ENCODE measurements at regions not wholly inside any gene's neighbourhood (a gene's known extent, or its start where the extent isn't known, plus 50 kb on each side); places are given as distances from the start of the nearest gene placed in this dataset.

DNA sequence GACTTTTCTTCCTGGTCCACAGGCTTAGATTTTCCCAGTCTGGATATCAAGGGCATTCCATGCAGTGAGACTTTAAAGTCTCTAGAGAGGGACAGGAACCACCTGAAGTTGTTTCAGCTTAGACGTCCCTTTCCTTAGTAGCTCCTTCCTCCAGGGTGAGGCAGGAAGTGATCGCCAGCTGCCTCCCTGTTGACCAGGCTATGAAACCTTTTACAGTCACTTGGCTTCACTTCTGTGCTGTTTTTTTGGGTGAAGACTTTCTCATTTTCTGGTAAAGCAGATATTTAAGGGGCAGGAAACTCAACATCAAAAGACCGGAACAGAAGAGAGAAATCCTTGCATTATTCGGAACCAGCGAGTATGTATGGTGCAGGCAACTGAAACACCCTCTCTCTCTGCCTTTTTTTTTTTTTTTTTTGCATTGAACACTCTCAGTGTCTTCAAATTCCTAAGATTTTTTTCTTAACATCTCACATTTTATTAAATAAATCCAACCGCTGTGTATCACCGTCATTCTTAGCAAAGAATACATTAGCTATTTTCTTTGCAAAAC is 234.6 kb upstream of the IRF2BP2 start:
- Histone ChIP-seq H3K27ac (ENCODE audit: low read length) (no peak overlapping the region), H3K9ac (ENCODE audit: low read length) (no peak overlapping the region), H3K4me3 (ENCODE audit: low read length) (no peak overlapping the region)

DNA sequence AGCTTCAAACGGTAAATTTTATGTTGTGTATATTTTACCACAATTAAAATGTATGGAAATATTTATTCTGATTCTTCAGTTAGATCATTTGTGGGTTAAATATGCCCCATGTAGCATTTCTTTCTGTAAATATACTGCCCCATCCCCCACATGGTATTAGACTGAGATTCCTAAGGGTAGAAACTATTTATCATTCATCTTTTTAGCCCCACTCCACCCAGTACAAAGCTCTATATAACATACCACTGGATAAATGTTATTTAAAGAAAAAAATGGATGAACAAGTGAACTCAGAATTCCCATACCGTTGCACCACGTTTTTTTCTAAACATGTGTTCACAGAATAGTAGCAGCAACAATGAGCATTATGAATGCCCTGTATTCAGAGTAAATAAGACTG is 234.0 kb upstream of the IRF2BP2 start:
- Histone ChIP-seq H3K9me3 (ENCODE audit: control insufficient read depth, low read depth, low read length) (no peaks in the 10 kb centered on the region), H3K36me3 (ENCODE audit: control insufficient read depth, low read depth, low read length) (no peaks in the 10 kb centered on the region), H3K9ac (ENCODE audit: low read length) (no peak overlapping the region), H3K27ac (ENCODE audit: low read length) (no peak overlapping the region), H3K4me1 (ENCODE audit: control insufficient read depth, low read depth, low read length) (no peaks in the 10 kb centered on the region), H3K4me3 (ENCODE audit: low read length) (no peak overlapping the region), H3K27me3 (ENCODE audit: control insufficient read depth, insufficient read depth, low read length) (no peaks in the 10 kb centered on the region)

More for the DNA sequence above, 234.6 kb upstream of the IRF2BP2 start:
- Histone ChIP-seq H3K4me1 (ENCODE audit: control insufficient read depth, low read depth, low read length) (no peaks in the 10 kb centered on the region), H3K36me3 (ENCODE audit: control insufficient read depth, low read depth, low read length) (no peaks in the 10 kb centered on the region), H3K9me3 (ENCODE audit: control insufficient read depth, low read depth, low read length) (no peaks in the 10 kb centered on the region), H3K27me3 (ENCODE audit: control insufficient read depth, insufficient read depth, low read length) (no peaks in the 10 kb centered on the region)

DNA sequence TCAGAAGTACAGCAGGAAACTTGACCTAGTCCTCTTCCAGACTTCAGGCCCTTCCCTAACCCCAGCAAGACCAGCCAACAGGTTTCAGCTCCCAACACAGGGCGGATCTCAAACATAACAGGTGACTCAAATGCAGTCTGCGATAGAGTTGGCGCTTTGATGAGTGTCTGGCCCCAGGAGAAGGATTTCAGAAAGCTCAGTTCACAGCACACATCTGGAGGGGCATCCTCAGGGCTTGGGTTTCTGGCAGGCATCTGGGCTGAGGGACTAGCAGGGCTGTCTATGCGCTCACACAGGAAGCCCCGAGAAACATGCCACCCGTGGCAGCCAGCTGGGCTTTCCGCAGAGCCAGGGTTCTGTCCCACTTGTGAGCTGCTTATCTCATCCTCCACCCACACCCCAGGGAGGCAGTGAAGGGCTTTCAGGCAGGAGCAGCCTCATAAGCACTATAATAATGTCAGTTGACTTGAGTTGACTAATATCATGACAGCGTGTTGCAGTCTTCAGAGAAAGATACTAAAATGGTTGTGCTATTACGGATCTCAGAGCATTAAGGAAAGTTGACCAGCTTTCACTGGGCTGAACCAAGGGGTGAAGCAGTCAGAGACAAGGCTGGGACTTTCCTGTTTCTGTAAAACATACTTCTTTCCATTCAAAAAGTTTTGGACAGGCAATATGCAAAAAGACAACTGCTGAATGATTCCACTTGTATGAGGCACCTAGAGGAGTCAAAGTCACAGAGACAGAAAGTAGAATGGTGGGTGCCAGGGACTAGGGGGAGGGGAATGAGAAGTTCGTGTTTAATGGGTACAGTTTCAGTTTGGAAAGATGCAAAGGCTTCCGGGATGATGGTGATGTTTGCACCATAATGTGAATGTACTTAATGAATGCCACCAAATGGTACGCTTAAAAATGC is 233.0 kb upstream of the IRF2BP2 start:
- no peaks in the 10 kb centered on the region for H3K36me3 ChIP-seq (ENCODE audit: control insufficient read depth, low read depth, low read length)
- H3K9me3 ChIP-seq (ENCODE audit: control insufficient read depth, low read depth, low read length): no peaks in the 10 kb centered on the region
- no peak overlapping the region for H3K4me3 ChIP-seq (ENCODE audit: low read length)
- H3K27me3 ChIP-seq (ENCODE audit: control insufficient read depth, insufficient read depth, low read length): no peaks in the 10 kb centered on the region
- no peaks in the 10 kb centered on the region for H3K4me1 ChIP-seq (ENCODE audit: control insufficient read depth, low read depth, low read length)
- H3K27ac ChIP-seq (ENCODE audit: low read length): no peak overlapping the region
- H3K9ac ChIP-seq (ENCODE audit: low read length): no peak overlapping the region

DNA sequence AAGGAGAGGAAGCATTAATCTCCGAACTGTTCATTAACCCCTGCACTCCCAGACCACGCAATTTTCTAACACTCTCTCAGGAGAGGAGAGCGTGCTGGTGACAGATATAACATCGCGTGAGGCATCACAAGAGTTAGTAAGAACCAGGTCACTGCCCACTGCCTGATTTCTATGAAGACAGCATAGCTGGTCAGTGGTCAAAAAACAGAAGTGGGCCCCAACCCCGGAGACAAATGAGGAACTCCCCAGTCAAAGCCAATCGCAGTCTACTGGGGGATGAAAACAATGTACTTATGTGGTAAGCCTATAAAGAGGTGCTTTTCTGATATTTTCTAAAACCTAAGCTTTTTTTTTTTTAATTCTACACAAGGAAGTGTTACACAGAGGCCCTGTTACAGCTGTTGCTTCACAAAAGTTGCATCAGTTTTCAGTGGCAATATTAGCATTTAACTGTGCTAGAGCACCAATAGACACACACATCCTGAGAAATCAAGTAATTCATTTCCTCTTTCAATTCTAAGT is 231.8 kb upstream of the IRF2BP2 start:
- no peaks in the 10 kb centered on the region for H3K36me3 ChIP-seq (ENCODE audit: control insufficient read depth, low read depth, low read length)
- H3K27me3 ChIP-seq (ENCODE audit: control insufficient read depth, insufficient read depth, low read length): no peaks in the 10 kb centered on the region
- no peaks in the 10 kb centered on the region for H3K4me1 ChIP-seq (ENCODE audit: control insufficient read depth, low read depth, low read length)
- no peak overlapping the region for H3K27ac ChIP-seq (ENCODE audit: low read length)
- H3K4me3 ChIP-seq (ENCODE audit: low read length): no peak overlapping the region
- H3K9me3 ChIP-seq (ENCODE audit: control insufficient read depth, low read depth, low read length): no peaks in the 10 kb centered on the region
- H3K9ac ChIP-seq (ENCODE audit: low read length): no peak overlapping the region

GRCh38 chr1:234841281-234841680 is 231.3 kb upstream of the IRF2BP2 start:
- Histone ChIP-seq H3K9ac (ENCODE audit: low read length) (no peak overlapping the region), H3K27me3 (ENCODE audit: control insufficient read depth, insufficient read depth, low read length) (no peaks in the 10 kb centered on the region), H3K4me1 (ENCODE audit: control insufficient read depth, low read depth, low read length) (no peaks in the 10 kb centered on the region), H3K27ac (ENCODE audit: low read length) (no peak overlapping the region), H3K9me3 (ENCODE audit: control insufficient read depth, low read depth, low read length) (no peaks in the 10 kb centered on the region), H3K36me3 (ENCODE audit: control insufficient read depth, low read depth, low read length) (no peaks in the 10 kb centered on the region), H3K4me3 (ENCODE audit: low read length) (no peak overlapping the region)

DNA sequence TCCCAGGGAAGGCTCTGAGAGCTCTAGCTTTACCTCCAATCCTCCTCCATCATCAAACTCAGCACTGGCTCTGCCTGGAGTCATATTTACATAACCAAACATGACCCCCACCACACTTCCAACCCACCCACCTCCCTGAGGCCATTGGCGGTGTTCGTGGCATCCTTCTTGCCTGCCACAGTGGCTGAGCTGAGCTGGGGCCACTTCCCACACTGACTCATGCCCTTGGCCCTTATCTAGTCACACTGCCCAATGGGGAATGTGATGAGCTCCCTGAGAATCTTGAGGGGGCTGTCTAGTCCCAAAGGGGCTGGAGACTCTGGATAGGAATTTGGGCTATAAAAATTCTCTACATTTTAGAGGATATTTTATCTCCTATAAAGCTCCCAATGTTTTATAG is 230.9 kb upstream of the IRF2BP2 start:
- no peaks in the 10 kb centered on the region for H3K27me3 ChIP-seq (ENCODE audit: control insufficient read depth, insufficient read depth, low read length)
- no peaks in the 10 kb centered on the region for H3K36me3 ChIP-seq (ENCODE audit: control insufficient read depth, low read depth, low read length)
- H3K27ac ChIP-seq (ENCODE audit: low read length): no peak overlapping the region
- H3K4me1 ChIP-seq (ENCODE audit: control insufficient read depth, low read depth, low read length): no peaks in the 10 kb centered on the region
- H3K9me3 ChIP-seq (ENCODE audit: control insufficient read depth, low read depth, low read length): no peaks in the 10 kb centered on the region
- no peak overlapping the region for H3K9ac ChIP-seq (ENCODE audit: low read length)
- no peak overlapping the region for H3K4me3 ChIP-seq (ENCODE audit: low read length)

DNA sequence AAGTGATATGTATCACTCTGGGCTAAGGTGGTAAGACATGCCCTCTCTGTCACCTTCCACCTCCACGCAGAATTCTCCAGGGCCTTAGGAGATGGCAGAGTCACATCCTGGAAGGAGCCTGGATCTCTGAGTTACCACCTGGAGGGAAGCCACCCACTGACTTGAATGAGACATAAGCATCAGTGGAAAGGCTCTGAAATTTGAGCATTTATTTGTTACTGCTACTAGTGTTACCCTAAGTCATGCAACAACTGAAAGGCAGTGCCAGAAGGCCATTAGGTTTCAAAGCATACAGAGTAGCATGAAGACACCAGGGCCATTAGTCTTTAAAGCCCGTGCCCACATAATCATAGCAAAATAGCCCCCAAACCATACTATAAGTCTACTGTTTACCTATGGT is 230.3 kb upstream of the IRF2BP2 start:
- H3K9ac ChIP-seq (ENCODE audit: low read length): no peak overlapping the region
- H3K27me3 ChIP-seq (ENCODE audit: control insufficient read depth, insufficient read depth, low read length): no peaks in the 10 kb centered on the region
- no peaks in the 10 kb centered on the region for H3K36me3 ChIP-seq (ENCODE audit: control insufficient read depth, low read depth, low read length)
- H3K4me1 ChIP-seq (ENCODE audit: control insufficient read depth, low read depth, low read length): no peaks in the 10 kb centered on the region
- H3K4me3 ChIP-seq (ENCODE audit: low read length): no peak overlapping the region
- no peaks in the 10 kb centered on the region for H3K9me3 ChIP-seq (ENCODE audit: control insufficient read depth, low read depth, low read length)
- H3K27ac ChIP-seq (ENCODE audit: low read length): no peak overlapping the region

GRCh38 chr1:234839663-234840062 is 229.7 kb upstream of the IRF2BP2 start:
- Histone ChIP-seq H3K4me3 (ENCODE audit: low read length) (no peak overlapping the region), H3K4me1 (ENCODE audit: control insufficient read depth, low read depth, low read length) (no peaks in the 10 kb centered on the region), H3K36me3 (ENCODE audit: control insufficient read depth, low read depth, low read length) (no peaks in the 10 kb centered on the region), H3K27ac (ENCODE audit: low read length) (no peak overlapping the region), H3K9ac (ENCODE audit: low read length) (no peak overlapping the region), H3K9me3 (ENCODE audit: control insufficient read depth, low read depth, low read length) (no peaks in the 10 kb centered on the region), H3K27me3 (ENCODE audit: control insufficient read depth, insufficient read depth, low read length) (no peaks in the 10 kb centered on the region)

DNA sequence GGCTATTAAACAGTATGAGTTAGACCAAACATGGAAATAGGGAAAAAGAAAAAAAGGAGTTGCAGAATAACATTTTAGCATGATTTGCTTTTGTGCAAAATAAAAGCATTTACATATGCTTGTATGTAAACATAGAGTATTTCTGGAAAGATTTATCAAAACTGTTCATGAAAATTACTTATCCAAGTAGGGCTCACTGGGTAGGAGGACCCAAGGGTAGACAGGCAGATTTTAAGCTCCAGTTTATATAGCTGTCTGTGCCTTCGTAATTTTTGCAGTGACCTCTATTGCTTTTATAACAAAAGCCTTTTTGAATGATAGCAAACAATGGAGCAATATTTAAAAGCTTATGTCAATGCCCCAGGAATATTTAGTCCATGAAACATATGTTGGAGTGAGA is 228.8 kb upstream of the IRF2BP2 start:
- H3K4me3 ChIP-seq (ENCODE audit: low read length): no peak overlapping the region
- H3K27me3 ChIP-seq (ENCODE audit: control insufficient read depth, insufficient read depth, low read length): no peaks in the 10 kb centered on the region
- H3K36me3 ChIP-seq (ENCODE audit: control insufficient read depth, low read depth, low read length): no peaks in the 10 kb centered on the region
- H3K9me3 ChIP-seq (ENCODE audit: control insufficient read depth, low read depth, low read length): no peaks in the 10 kb centered on the region
- no peak overlapping the region for H3K9ac ChIP-seq (ENCODE audit: low read length)
- H3K4me1 ChIP-seq (ENCODE audit: control insufficient read depth, low read depth, low read length): no peaks in the 10 kb centered on the region
- H3K27ac ChIP-seq (ENCODE audit: low read length): no peak overlapping the region

- no peaks in the 10 kb centered on the region for H3K27me3 ChIP-seq (ENCODE audit: control insufficient read depth, insufficient read depth, low read length)
- no peak overlapping the region for H3K27ac ChIP-seq (ENCODE audit: low read length)
- no peak overlapping the region for H3K4me3 ChIP-seq (ENCODE audit: low read length)
- H3K9me3 ChIP-seq (ENCODE audit: control insufficient read depth, low read depth, low read length): no peaks in the 10 kb centered on the region
- no peak overlapping the region for H3K9ac ChIP-seq (ENCODE audit: low read length)
- no peaks in the 10 kb centered on the region for H3K4me1 ChIP-seq (ENCODE audit: control insufficient read depth, low read depth, low read length)
- no peaks in the 10 kb centered on the region for H3K36me3 ChIP-seq (ENCODE audit: control insufficient read depth, low read depth, low read length)
Measured at GRCh38 chr1:234838182-234838581, 228.2 kb upstream of the IRF2BP2 start.

DNA sequence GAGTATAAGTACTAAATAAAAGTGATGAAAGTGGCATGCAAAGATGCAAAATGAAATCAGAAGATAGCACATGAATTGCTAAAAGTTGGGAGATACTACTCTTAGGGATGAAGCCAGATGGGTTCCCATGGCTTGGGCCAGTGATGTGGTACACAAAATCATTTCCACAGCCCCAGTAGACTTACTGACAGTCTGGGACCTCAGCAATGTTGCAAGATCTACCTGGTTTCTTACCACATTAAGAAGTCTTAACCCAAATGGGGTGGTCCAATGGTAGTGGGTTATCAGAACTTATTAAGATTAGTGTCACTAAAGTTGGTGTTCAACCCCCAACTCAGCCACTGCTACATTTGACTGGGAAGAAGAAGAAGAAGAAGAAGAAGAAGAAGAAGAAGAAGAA is 227.7 kb upstream of the IRF2BP2 start:
- H3K4me1 ChIP-seq (ENCODE audit: control insufficient read depth, low read depth, low read length): no peaks in the 10 kb centered on the region
- H3K9ac ChIP-seq (ENCODE audit: low read length): no peak overlapping the region
- no peaks in the 10 kb centered on the region for H3K9me3 ChIP-seq (ENCODE audit: control insufficient read depth, low read depth, low read length)
- no peak overlapping the region for H3K4me3 ChIP-seq (ENCODE audit: low read length)
- H3K36me3 ChIP-seq (ENCODE audit: control insufficient read depth, low read depth, low read length): no peaks in the 10 kb centered on the region
- H3K27ac ChIP-seq (ENCODE audit: low read length): no peak overlapping the region
- no peaks in the 10 kb centered on the region for H3K27me3 ChIP-seq (ENCODE audit: control insufficient read depth, insufficient read depth, low read length)

Measured in iPS-18a (cell line).